Aorta (tissue), 5 donors: ENCODE measurements at regions not wholly inside any gene's neighbourhood (a gene's known extent, or its start where the extent isn't known, plus 50 kb on each side); places are given as distances from the start of the nearest gene placed in this dataset.

Experiments used
- ATAC-seq: fragments of 200-7000 bp; cut with Tn5 transposase; one replicate; pipeline ENCODE4 v1.9.1; 2022; ENCODE audit warnings: moderate library complexity; ENCODE audit not compliant: low FRiP score
- DNase-seq, 2 donors: peaks; one replicate each; pipeline ENCODE4 v3.0.0-alpha.2; 2020
- H3K27ac ChIP-seq, 2 donors: one replicate each; pipeline ENCODE4 v1.5.1; 2013; ENCODE audit warnings: low read length in 2 of 2, mild to moderate bottlenecking in 2 of 2, moderate library complexity in 2 of 2, control low read depth in 1 of 2, inconsistent platforms in 1 of 2, low read depth in 1 of 2
- H3K27me3 ChIP-seq, 2 donors: one replicate each; pipeline ENCODE4 v1.6.1; 2013; ENCODE audit warnings: control low read depth in 1 of 2, low read length in 1 of 2, mild to moderate bottlenecking in 1 of 2, moderate library complexity in 1 of 2; ENCODE audit not compliant: insufficient read depth in 2 of 2, control insufficient read depth in 1 of 2
- H3K36me3 ChIP-seq, 2 donors: one replicate each; pipeline ENCODE4 v1.6.1; 2013; ENCODE audit warnings: control low read depth in 1 of 2, low read length in 1 of 2, mild to moderate bottlenecking in 1 of 2; ENCODE audit not compliant: insufficient read depth in 2 of 2, control insufficient read depth in 1 of 2
- H3K4me1 ChIP-seq, 2 donors: one replicate each; pipeline ENCODE4 v1.6.1; 2013; ENCODE audit warnings: low read length in 2 of 2, control low read depth in 1 of 2, mild to moderate bottlenecking in 1 of 2, moderate library complexity in 1 of 2; ENCODE audit not compliant: insufficient read depth in 2 of 2, control insufficient read depth in 1 of 2
- H3K4me3 ChIP-seq, 2 donors: one replicate each; pipeline ENCODE4 v1.5.1; 2013; ENCODE audit warnings: low read length in 2 of 2, control low read depth in 1 of 2, mild to moderate bottlenecking in 1 of 2
- H3K9me3 ChIP-seq: one replicate; pipeline ENCODE4 v1.6.1; 2013; ENCODE audit warnings: mild to moderate bottlenecking, low read length; ENCODE audit not compliant: control insufficient read depth
- WGBS, 2 donors: extraction: QIAGEN DNeasy Blood & Tissue Kit; methylation state at CpG; one replicate each; pipeline ENCODE4 v1.1.7; 2013; 5-methylcytosine and 5-hydroxymethylcytosine counted together
- intact Hi-C, 2 donors: fragments of 100-400 bp; cut with DNase I; formaldehyde crosslinking; loops; one replicate each; pipeline versions ENCODE4 v1.14.2 to v1.15.0; 2022
- donor health status: healthy with polysubstance abuse.
- donor health status: Bipolar disorder and iron deficiency.
- donor health status: DM: no; HTN: no; CAD: no.
- donor health status: DM: no; HTN: no; CAD: no.
- donor health status: DM: yes; HTN: yes; CAD: no.

DNA sequence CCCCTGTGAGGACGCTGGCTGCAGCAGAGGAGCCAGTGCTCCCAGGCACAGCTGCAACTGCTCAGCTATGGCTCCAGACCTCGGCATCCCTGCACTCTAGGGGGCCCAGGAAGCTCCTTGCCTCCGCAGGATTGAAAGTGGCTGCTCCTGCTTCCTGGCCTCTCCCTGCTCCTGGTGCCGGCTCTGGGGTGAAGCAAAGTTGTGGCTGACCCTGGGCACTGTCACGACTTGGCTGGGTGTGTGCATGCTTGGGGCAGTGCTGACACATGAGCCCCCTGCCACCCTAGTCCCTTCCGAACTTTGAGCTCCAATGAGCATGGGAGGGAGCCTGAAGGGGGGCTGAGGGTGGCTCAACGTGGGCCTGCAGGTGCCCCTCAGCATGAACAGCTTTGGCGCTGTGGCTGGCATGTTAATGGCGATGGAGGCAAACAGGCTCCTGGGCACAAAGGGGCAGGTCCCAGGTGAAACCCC lies 1512.2 kb downstream of the KCNT2 start:
- Histone ChIP-seq H3K27ac (no peak overlapping the region), H3K4me3 (no peak overlapping the region), H3K27me3 (no peaks in the 10 kb centered on the region), H3K36me3 (no peaks in the 10 kb centered on the region), H3K4me1 (no peaks in the 10 kb centered on the region), H3K9me3 (no peaks in the 10 kb centered on the region)
- 86 to 91% methylated on average over 9 of the region's 9 CpGs for WGBS, 2 donors
- DNase-seq = peak in 1 of 2 donors; percentile 52
- peak; percentile 29 for ATAC-seq
- intact Hi-C loops = no loop called here

DNA sequence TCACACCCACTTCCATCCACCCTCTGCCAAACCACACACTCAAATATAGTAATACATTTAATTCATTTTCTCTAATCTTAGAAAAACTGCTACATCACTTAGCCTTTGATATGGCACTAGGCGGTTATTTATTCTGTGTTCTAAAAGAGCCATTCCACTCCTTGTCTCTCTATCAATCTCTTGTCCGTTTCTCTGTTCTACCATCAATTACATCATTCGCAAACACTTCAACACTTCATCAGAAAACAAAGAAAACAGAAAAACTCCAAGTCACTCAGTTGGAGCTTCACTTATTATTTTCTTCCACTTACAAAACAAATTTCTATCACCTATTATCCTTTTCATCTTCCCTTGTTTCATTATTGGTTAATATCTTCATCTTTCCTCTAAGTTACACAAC lies 1523.0 kb downstream of the KCNT2 start:
- WGBS, 2 donors = 61 to 62% methylated on average over 3 of the region's 3 CpGs
- H3K9me3 ChIP-seq = no peaks in the 10 kb centered on the region

DNA sequence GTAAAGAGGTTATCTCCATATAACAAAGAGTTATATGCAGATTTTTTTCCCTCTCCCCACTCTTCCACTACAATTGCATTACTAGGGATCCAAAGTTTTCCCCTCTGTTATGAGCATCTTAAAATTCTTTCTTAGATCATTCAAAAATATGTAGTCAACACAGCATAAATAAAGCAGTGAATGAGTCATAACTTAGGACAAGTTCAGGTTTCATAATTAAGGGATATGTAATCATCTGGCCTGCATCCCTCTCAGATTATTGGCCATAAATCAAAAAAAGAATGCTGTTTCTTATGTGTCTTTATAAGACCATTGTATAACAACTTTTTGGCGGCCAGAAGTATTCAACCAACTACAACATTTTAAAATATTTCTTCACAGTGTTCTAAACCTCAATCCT lies 1526.1 kb downstream of the KCNT2 start:
- no peaks in the 10 kb centered on the region for H3K9me3 ChIP-seq
- 73 to 82% methylated on average over 1 of the region's 1 CpG for WGBS, 2 donors
- H3K27ac ChIP-seq = no peak overlapping the region
- H3K36me3 ChIP-seq = no peaks in the 10 kb centered on the region
- ATAC-seq (no peak), DNase-seq (no peak)
- H3K27me3 ChIP-seq = no peaks in the 10 kb centered on the region
- H3K4me1 ChIP-seq = no peaks in the 10 kb centered on the region
- intact Hi-C loops = no loop called here
- no peak overlapping the region for H3K4me3 ChIP-seq

More for the DNA sequence above, 1523.0 kb downstream of the KCNT2 start:
- intact Hi-C loops = no loop called here
- Histone ChIP-seq H3K4me1 (no peaks in the 10 kb centered on the region), H3K27me3 (no peaks in the 10 kb centered on the region), H3K4me3 (no peak overlapping the region), H3K27ac (no peak overlapping the region), H3K36me3 (no peaks in the 10 kb centered on the region)
- ATAC-seq (no peak), DNase-seq (no peak)

DNA sequence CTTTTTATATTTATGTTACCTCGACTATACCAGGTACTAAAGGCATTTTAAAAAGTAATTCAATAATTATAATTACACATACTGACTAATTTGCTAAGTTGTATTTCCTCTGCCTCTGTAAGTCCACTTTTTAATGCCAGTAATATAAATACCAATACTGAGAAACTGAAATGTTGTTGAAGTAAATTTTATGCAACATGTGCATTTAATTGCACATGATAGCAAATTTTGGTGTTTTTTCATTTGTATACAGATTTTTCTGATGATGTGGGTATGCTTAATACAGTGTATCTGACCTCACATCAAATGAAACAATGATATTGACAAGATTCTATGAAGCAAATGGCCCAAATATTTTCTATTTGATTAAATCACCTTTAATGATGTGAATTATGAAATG lies 1531.6 kb downstream of the KCNT2 start:
- Histone ChIP-seq H3K36me3 (no peaks in the 10 kb centered on the region), H3K27ac (no peak overlapping the region), H3K4me3 (no peak overlapping the region), H3K4me1 (no peaks in the 10 kb centered on the region), H3K27me3 (no peaks in the 10 kb centered on the region), H3K9me3 (no peaks in the 10 kb centered on the region)
- no peak for ATAC-seq
- no peak for DNase-seq
- intact Hi-C loops = no loop called here
- WGBS, 2 donors = 77 to 78% methylated on average over 1 of the region's 1 CpG

DNA sequence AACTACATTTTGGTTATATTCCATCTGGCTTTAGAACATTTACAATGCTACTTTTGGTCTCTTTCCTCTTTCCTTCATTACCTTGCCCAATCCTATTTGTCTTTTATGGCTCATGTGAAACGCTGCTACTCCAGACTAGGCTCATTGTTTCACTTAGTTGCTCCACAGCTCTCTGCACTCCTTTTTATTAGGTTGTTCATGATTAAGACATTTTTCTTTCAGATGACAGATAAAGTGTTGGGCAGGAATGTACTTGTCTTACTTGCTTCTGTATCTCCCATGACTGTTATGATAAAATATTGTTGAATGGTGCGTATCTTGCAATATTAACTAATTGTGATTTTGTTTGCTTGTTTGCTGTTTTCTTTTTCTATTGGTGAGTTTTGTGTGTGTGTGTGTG lies 1532.3 kb downstream of the KCNT2 start:
- no peaks in the 10 kb centered on the region for H3K36me3 ChIP-seq
- no peaks in the 10 kb centered on the region for H3K9me3 ChIP-seq
- H3K27me3 ChIP-seq = no peaks in the 10 kb centered on the region
- ATAC-seq (no peak), DNase-seq (no peak)
- no peak overlapping the region for H3K4me3 ChIP-seq
- intact Hi-C loops = no loop called here
- no peaks in the 10 kb centered on the region for H3K4me1 ChIP-seq
- H3K27ac ChIP-seq = no peak overlapping the region
- 82 to 89% methylated on average over 2 of the region's 2 CpGs for WGBS, 2 donors

DNA sequence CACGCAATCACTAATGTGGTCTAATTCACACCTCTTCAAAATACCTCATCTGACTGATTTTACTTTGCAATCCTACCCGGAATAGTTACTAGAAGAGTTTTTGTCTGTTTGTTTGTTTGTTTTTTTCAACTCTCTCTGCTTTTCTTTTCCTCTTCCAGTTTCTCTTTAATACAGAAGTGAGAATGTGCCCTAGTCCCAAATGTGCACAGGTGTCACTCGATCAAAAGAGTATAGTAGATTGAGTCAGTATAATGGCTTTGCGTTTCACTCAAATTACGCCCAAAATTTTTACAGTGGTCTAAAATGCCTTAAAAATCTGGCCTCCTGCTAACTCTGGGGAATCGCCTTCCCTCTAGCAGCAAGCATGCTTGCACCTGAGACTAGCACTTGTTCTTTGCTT lies 1536.8 kb downstream of the KCNT2 start:
- no peak for DNase-seq
- no peak overlapping the region for H3K27ac ChIP-seq
- no peaks in the 10 kb centered on the region for H3K4me1 ChIP-seq
- no peaks in the 10 kb centered on the region for H3K27me3 ChIP-seq
- H3K4me3 ChIP-seq = no peak overlapping the region
- no peak for ATAC-seq
- intact Hi-C loops = no loop called here
- H3K9me3 ChIP-seq = no peaks in the 10 kb centered on the region
- 83 to 87% methylated on average over 6 of the region's 6 CpGs for WGBS, 2 donors
- no peaks in the 10 kb centered on the region for H3K36me3 ChIP-seq

DNA sequence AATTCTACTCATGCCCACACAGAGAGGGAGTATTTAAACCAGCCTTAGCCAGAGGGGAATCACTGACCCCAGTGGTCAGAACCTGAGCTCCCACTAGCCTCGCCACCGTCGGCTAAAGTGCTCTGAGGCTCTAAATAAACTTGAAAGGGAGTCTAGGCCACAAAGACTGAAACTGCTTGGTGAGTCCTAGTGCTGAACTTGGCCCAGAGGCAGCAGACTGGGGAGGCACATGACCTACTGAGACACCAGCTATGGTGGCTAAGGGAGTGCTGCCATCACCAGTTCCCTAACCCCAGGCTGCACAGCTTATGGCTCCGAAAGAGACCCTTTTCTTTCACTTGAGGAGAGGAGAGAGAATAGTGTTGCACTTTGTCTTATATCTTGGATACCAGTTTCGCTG lies 1542.8 kb downstream of the KCNT2 start:
- ATAC-seq = peak; percentile 19
- H3K4me1 ChIP-seq = no peaks in the 10 kb centered on the region
- 89 to 94% methylated on average over 5 of the region's 5 CpGs for WGBS, 2 donors

DNA sequence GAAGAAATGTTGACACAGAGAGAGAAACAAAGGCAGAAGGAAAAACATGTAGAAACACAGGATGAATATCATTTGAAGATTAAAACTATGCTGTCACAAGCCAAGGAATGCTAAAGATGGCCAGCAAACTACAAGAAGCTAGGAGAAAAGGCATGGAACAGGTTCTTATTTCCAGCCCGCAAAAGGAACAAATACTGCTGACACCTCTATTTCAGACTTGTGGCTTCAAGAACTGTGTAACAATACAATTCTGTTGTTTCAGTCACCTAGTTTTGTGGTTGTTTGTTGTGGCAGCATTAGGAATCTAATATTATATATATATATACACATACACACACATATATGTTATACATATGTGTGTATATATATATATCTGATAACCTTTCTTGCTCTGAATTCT lies 1543.9 kb downstream of the KCNT2 start:
- Histone ChIP-seq H3K4me1 (no peaks in the 10 kb centered on the region), H3K27me3 (no peaks in the 10 kb centered on the region), H3K9me3 (no peaks in the 10 kb centered on the region), H3K36me3 (no peaks in the 10 kb centered on the region), H3K4me3 (no peak overlapping the region), H3K27ac (no peak overlapping the region)
- intact Hi-C loops = no loop called here
- ATAC-seq (no peak), DNase-seq (no peak)
- 93 to 100% methylated on average over 1 of the region's 1 CpG for WGBS, 2 donors

More for the DNA sequence above, 1542.8 kb downstream of the KCNT2 start:
- H3K9me3 ChIP-seq = no peaks in the 10 kb centered on the region
- no peaks in the 10 kb centered on the region for H3K27me3 ChIP-seq
- H3K27ac ChIP-seq = no peak overlapping the region
- intact Hi-C loops = no loop called here
- H3K4me3 ChIP-seq = no peak overlapping the region
- no peak for DNase-seq
- no peaks in the 10 kb centered on the region for H3K36me3 ChIP-seq

DNA sequence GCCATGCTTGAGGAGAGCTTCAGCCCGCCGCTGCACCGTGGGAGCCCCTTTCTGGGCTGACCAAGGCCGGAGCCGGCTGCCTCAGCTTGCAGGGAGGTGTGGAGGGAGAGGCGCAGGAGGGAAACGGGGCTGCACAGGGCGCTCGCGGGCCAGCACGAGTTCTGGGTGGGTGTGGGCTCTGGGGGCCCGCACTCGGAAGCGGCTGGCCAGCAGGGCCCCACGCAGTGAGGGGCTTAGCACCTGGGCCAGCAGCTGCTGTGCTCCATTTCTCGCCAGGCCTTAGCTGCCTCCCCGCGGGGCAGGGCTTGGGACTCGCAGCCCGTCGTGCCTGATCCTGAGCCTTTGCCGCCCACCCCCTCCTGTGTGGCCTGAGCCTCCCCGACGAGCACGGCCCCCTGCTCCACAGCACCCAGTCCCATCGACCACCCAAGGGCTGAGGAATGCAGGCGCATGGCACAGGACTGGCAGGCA lies 1554.0 kb downstream of the KCNT2 start:
- Histone ChIP-seq H3K4me1 (no peaks in the 10 kb centered on the region), H3K36me3 (no peaks in the 10 kb centered on the region), H3K4me3 (no peak overlapping the region), H3K27ac (no peak overlapping the region), H3K27me3 (no peaks in the 10 kb centered on the region), H3K9me3 (no peaks in the 10 kb centered on the region)
- ATAC-seq (no peak), DNase-seq (peak in 1 of 2 donors; percentile 66)
- 95% methylated on average over 27 of the region's 27 CpGs for WGBS, 2 donors
- intact Hi-C loops = no loop called here
